NB4 (cell line): ENCODE measurements at regions not wholly inside any gene's neighbourhood (a gene's known extent, or its start where the extent isn't known, plus 50 kb on each side); places are given as distances from the start of the nearest gene placed in this dataset.

Experiments used
- DNase-seq: peaks from one replicate; pipeline ENCODE4 v3.0.0; 2010; ENCODE audit warnings: low read depth
- H3K4me3 ChIP-seq: one replicate; pipeline ENCODE4 v1.5.1; 2011; ENCODE audit warnings: mild to moderate bottlenecking, low read depth, low read length, moderate library complexity
- CTCF ChIP-seq: IDR thresholded peaks from one replicate; pipeline ENCODE4 v1.5.1; 2012; ENCODE audit warnings: low read depth, low read length
- MAX ChIP-seq: IDR thresholded peaks from 2 replicates; pipeline ENCODE4 v1.6.1; 2011; ENCODE audit warnings: low read depth, low read length
- MYC ChIP-seq: IDR thresholded peaks from 2 replicates; pipeline ENCODE4 v1.6.1; 2011; ENCODE audit warnings: low read depth, low read length
- POLR2A ChIP-seq: IDR thresholded peaks from 2 replicates; pipeline ENCODE4 v1.6.1; 2011; ENCODE audit warnings: mild to moderate bottlenecking; ENCODE audit not compliant: insufficient read length; ENCODE audit errors: extremely low read depth

- TF ChIP-seq MYC (no peak), CTCF (no peak), POLR2A (no peak), MAX (no peak)
- DNase-seq: no peak
- H3K4me3 ChIP-seq: no peak overlapping the region
These were observed 352.1 kb downstream of the POM121L12 start for GRCh38 chr7:53387515-53387914.

- TF ChIP-seq MYC (no peak), POLR2A (no peak), MAX (no peak), CTCF (no peak)
These were observed 362.5 kb downstream of the POM121L12 start for GRCh38 chr7:53397911-53398310.

GRCh38 chr7:53398566-53398965 is 363.1 kb downstream of the POM121L12 start:
- H3K4me3 ChIP-seq: no peak overlapping the region
- no peak for DNase-seq
- TF ChIP-seq POLR2A: no peak
- no peak for TF ChIP-seq MAX
- TF ChIP-seq CTCF: no peak
- no peak for TF ChIP-seq MYC

More at GRCh38 chr7:53397911-53398310, 362.5 kb downstream of the POM121L12 start:
- DNase-seq: no peak
- no peak overlapping the region for H3K4me3 ChIP-seq

- TF ChIP-seq MYC (no peak), CTCF (no peak), MAX (no peak), POLR2A (no peak)
- no peak overlapping the region for H3K4me3 ChIP-seq
- no peak for DNase-seq
These were observed 377.6 kb downstream of the POM121L12 start for GRCh38 chr7:53413021-53413420.

- no peak for DNase-seq
- no peak overlapping the region for H3K4me3 ChIP-seq
These were observed 380.4 kb downstream of the POM121L12 start for GRCh38 chr7:53415816-53416215.

More at GRCh38 chr7:53415816-53416215, 380.4 kb downstream of the POM121L12 start:
- TF ChIP-seq MAX: no peak
- no peak for TF ChIP-seq POLR2A
- TF ChIP-seq MYC: no peak
- TF ChIP-seq CTCF: no peak
